OCI-LY1 (cell line): ENCODE measurements at regions not wholly inside any gene's neighbourhood (a gene's known extent, or its start where the extent isn't known, plus 50 kb on each side); places are given as distances from the start of the nearest gene placed in this dataset.

Experiments used
- H2AFZ ChIP-seq: fragments of 200-600 bp; sonication (generic), shearing (Covaris generic); 2 replicates; pipeline ENCODE4 v1.6.0; 2014; ENCODE audit warnings: antibody characterized with exemption, mild to moderate bottlenecking, low read length
- H3F3A ChIP-seq: fragments of 200-600 bp; sonication (generic), shearing (Covaris generic); 2 replicates; pipeline ENCODE4 v1.6.0; 2014; ENCODE audit warnings: mild to moderate bottlenecking, antibody characterized with exemption, low read length, moderate library complexity; ENCODE audit not compliant: insufficient read depth
- H3K27ac ChIP-seq: fragments of 200-600 bp; sonication (generic); 2 replicates; pipeline ENCODE4 v1.5.1; 2014; ENCODE audit warnings: low read length, mixed run types, mild to moderate bottlenecking, low read depth; ENCODE audit not compliant: poor library complexity, severe bottlenecking
- H3K27me3 ChIP-seq: fragments of 200-600 bp; sonication (generic); 2 replicates; pipeline ENCODE4 v1.6.0; 2014; ENCODE audit warnings: antibody characterized with exemption, mild to moderate bottlenecking, low read length, moderate library complexity; ENCODE audit not compliant: insufficient read depth
- H3K36me3 ChIP-seq: fragments of 200-600 bp; sonication (generic); 2 replicates; pipeline ENCODE4 v1.6.1; 2014; ENCODE audit warnings: mild to moderate bottlenecking, antibody characterized with exemption, low read length, moderate library complexity, mixed read lengths; ENCODE audit not compliant: insufficient read depth
- H3K4me1 ChIP-seq: fragments of 200-600 bp; sonication (generic); 2 replicates; pipeline ENCODE4 v1.5.1; 2014; ENCODE audit warnings: mild to moderate bottlenecking, low read length, moderate library complexity; ENCODE audit not compliant: insufficient read depth, severe bottlenecking
- H3K4me2 ChIP-seq: fragments of 200-600 bp; sonication (generic), shearing (Covaris generic); 2 replicates; pipeline ENCODE4 v1.6.1; 2014; ENCODE audit warnings: low read length
- H3K4me3 ChIP-seq: fragments of 200-600 bp; sonication (generic); 2 replicates; pipeline ENCODE4 v1.5.1; 2014; ENCODE audit warnings: low read length, low read depth, mild to moderate bottlenecking, mixed read lengths; ENCODE audit not compliant: poor library complexity, severe bottlenecking
- H3K79me2 ChIP-seq: fragments of 200-600 bp; shearing (Covaris generic); 2 replicates; pipeline ENCODE4 v1.6.1; 2016; ENCODE audit warnings: mixed run types, low read length, mixed read lengths; ENCODE audit not compliant: insufficient read depth
- H3K9ac ChIP-seq: fragments of 200-600 bp; sonication (generic), shearing (Covaris generic); 2 replicates; pipeline ENCODE4 v1.6.1; 2014; ENCODE audit warnings: mild to moderate bottlenecking, low read length, mixed read lengths
- H3K9me2 ChIP-seq: fragments of 200-600 bp; sonication (generic), shearing (Covaris generic); 2 replicates; pipeline ENCODE4 v1.6.1; 2014; ENCODE audit warnings: low read depth, mild to moderate bottlenecking, low read length, mixed read lengths
- H3K9me3 ChIP-seq: fragments of 200-600 bp; shearing (Covaris generic); 2 replicates; pipeline ENCODE4 v1.6.1; 2014; ENCODE audit warnings: low read length, mixed read lengths
- H4K20me1 ChIP-seq: fragments of 200-600 bp; sonication (generic), shearing (Covaris generic); 2 replicates; pipeline ENCODE4 v1.6.0; 2016; ENCODE audit warnings: mild to moderate bottlenecking, low read length; ENCODE audit not compliant: insufficient read depth
- EZH2 ChIP-seq: fragments of 200-600 bp; sonication (generic), shearing (Covaris generic); IDR thresholded peaks from 2 replicates; pipeline ENCODE4 v1.8.0; 2017; ENCODE audit warnings: borderline replicate concordance, mixed run types, mild to moderate bottlenecking, antibody characterized with exemption, low read length, moderate library complexity, mixed read lengths
- TF ChIP-seq, protein P1 (sequence below): fragments of 200-600 bp; sonication (generic), shearing (Covaris generic); IDR thresholded peaks from 2 replicates; pipeline ENCODE4 v1.5.1; 2017; ENCODE audit warnings: mild to moderate bottlenecking, antibody characterized with exemption, low read length, moderate library complexity, mixed read lengths

DNA sequence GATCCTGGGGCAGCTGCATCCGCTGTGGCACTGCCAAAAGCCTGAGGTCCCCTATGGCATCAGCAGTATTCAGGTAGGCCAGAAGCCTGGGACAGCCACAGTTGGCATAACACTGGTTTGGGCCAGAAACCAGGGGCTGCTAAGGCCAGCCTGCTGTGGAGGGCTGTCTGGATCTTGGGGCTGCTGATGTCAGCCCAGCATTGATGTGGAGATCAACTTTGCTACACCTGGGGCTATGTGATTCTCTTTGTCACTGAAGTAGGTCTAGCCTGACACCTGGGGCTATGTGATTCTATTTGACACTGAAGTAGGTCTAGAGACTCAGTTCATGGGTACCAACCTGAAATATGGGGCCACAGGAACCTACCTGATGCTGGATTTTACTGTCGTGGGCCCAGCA, 411.5 kb downstream of the RASEF start:
- Histone ChIP-seq H3K4me1 (no peaks in the 10 kb centered on the region), H3K79me2 (no peaks in the 10 kb centered on the region), H3K4me2 (no peak overlapping the region), H3F3A (no peaks in the 10 kb centered on the region), H3K27me3 (no peaks in the 10 kb centered on the region), H3K4me3 (no peak overlapping the region), H3K9ac (no peak overlapping the region), H3K36me3 (no peaks in the 10 kb centered on the region), H3K27ac (no peak overlapping the region), H4K20me1 (no peaks in the 10 kb centered on the region), H3K9me2 (no peaks in the 10 kb centered on the region), H2AFZ (no peak overlapping the region), H3K9me3 (no peaks in the 10 kb centered on the region)
- TF ChIP-seq EZH2 = no peak
- TF ChIP-seq, protein P1, sequence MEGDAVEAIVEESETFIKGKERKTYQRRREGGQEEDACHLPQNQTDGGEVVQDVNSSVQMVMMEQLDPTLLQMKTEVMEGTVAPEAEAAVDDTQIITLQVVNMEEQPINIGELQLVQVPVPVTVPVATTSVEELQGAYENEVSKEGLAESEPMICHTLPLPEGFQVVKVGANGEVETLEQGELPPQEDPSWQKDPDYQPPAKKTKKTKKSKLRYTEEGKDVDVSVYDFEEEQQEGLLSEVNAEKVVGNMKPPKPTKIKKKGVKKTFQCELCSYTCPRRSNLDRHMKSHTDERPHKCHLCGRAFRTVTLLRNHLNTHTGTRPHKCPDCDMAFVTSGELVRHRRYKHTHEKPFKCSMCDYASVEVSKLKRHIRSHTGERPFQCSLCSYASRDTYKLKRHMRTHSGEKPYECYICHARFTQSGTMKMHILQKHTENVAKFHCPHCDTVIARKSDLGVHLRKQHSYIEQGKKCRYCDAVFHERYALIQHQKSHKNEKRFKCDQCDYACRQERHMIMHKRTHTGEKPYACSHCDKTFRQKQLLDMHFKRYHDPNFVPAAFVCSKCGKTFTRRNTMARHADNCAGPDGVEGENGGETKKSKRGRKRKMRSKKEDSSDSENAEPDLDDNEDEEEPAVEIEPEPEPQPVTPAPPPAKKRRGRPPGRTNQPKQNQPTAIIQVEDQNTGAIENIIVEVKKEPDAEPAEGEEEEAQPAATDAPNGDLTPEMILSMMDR = no peak

DNA sequence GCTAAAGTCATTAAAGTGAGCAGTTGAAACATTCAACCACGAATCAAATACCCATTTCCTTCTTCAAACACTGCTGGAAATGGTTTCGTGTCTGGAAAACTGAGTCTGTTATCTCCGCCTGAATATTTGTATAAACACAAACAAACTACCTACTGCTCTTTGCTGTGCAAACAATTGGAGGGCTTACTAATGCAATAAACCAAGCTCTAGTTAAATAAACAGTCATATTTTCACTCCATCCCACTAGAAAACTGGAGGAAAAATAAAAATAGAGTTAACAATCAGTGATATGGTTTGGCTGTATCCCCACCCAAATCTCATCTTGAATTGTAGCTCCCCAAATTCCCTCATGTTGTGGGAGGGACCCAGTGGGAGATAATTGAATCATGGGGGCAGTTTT, 397.6 kb downstream of the RASEF start:
- Histone ChIP-seq H3K36me3 (no peaks in the 10 kb centered on the region), H2AFZ (no peak overlapping the region), H3K4me2 (no peak overlapping the region), H3K9me2 (no peaks in the 10 kb centered on the region), H3F3A (no peaks in the 10 kb centered on the region), H3K27ac (no peak overlapping the region), H3K9me3 (no peaks in the 10 kb centered on the region), H3K27me3 (no peaks in the 10 kb centered on the region), H3K9ac (no peak overlapping the region), H3K4me1 (no peaks in the 10 kb centered on the region), H4K20me1 (no peaks in the 10 kb centered on the region), H3K4me3 (no peak overlapping the region), H3K79me2 (no peaks in the 10 kb centered on the region)
- no peak for TF ChIP-seq EZH2
- TF ChIP-seq, protein P1 = no peak

DNA sequence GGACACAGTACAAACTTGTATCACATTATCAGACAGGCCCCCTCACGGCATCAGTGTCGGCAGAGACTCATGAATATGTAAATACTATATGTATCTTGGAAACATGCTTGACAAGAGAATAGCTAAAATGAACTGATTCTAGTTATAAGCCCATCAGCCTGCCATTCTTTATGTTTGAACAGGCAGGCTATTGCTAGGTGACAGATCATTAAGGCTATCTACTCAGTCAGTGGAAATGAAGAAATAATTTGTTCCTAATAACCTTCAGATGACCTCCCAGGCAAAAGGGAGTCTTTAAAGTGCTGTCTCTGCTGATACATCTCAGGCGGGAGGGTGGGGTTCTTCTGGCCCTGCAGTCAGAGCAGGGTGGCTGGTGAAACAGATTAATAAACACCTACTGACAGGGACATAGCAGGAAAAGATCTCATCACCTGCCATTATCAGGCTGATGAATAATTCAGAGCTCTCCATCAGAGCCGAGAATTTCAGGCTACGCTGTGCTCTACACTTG, 394.2 kb downstream of the RASEF start:
- Histone ChIP-seq H3K4me1 (no peaks in the 10 kb centered on the region), H3K4me2 (no peak overlapping the region)
- TF ChIP-seq, protein P1 = no peak
- no peak for TF ChIP-seq EZH2

More for the DNA sequence above, 394.2 kb downstream of the RASEF start:
- Histone ChIP-seq H3K79me2 (no peaks in the 10 kb centered on the region), H3F3A (no peaks in the 10 kb centered on the region), H3K4me3 (no peak overlapping the region), H4K20me1 (no peaks in the 10 kb centered on the region), H3K27me3 (no peaks in the 10 kb centered on the region), H3K9me3 (no peaks in the 10 kb centered on the region), H2AFZ (no peak overlapping the region), H3K36me3 (no peaks in the 10 kb centered on the region), H3K9ac (no peak overlapping the region), H3K9me2 (no peaks in the 10 kb centered on the region), H3K27ac (no peak overlapping the region)
